ENCODE measurements at regions not wholly inside any gene's neighbourhood (a gene's known extent, or its start where the extent isn't known, plus 50 kb on each side); places are given as distances from the start of the nearest gene placed in this dataset.

- TF ChIP-seq, protein P1, sequence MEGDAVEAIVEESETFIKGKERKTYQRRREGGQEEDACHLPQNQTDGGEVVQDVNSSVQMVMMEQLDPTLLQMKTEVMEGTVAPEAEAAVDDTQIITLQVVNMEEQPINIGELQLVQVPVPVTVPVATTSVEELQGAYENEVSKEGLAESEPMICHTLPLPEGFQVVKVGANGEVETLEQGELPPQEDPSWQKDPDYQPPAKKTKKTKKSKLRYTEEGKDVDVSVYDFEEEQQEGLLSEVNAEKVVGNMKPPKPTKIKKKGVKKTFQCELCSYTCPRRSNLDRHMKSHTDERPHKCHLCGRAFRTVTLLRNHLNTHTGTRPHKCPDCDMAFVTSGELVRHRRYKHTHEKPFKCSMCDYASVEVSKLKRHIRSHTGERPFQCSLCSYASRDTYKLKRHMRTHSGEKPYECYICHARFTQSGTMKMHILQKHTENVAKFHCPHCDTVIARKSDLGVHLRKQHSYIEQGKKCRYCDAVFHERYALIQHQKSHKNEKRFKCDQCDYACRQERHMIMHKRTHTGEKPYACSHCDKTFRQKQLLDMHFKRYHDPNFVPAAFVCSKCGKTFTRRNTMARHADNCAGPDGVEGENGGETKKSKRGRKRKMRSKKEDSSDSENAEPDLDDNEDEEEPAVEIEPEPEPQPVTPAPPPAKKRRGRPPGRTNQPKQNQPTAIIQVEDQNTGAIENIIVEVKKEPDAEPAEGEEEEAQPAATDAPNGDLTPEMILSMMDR (IDR thresholded peaks at IDR 0.05 in 4 of 5, conservative IDR thresholded peaks at IDR 0.05 in 1 of 5), result no peak
- no peak for TF ChIP-seq POLR2A (IDR thresholded peaks at IDR 0.05)
Measured at GRCh38 chr13:44169018-44169911, 204.4 kb upstream of the SERP2 start.
